ENCODE measurements at regions not wholly inside any gene's neighbourhood (a gene's known extent, or its start where the extent isn't known, plus 50 kb on each side); places are given as distances from the start of the nearest gene placed in this dataset.
"Not testable (repeated sequence)": the region's sequence is repeated elsewhere in the genome, so short reads cannot be mapped to it uniquely, and the experiment has no call there.

GRCh38 chr13:84654654-84655275 is 772.5 kb upstream of the SLITRK1 start:
- DNase-seq (ENCODE audit: low spot score): no peak

- no peak for DNase-seq (ENCODE audit: low spot score)
These were observed 771.8 kb upstream of the SLITRK1 start for GRCh38 chr13:84653915-84654534.

GRCh38 chr13:84651705-84652104 is 769.4 kb upstream of the SLITRK1 start:
- no peak for DNase-seq (ENCODE audit: low spot score)

- no peak for DNase-seq (ENCODE audit: low spot score)
These were observed 769.0 kb upstream of the SLITRK1 start for GRCh38 chr13:84651288-84651687.

- no peak for DNase-seq (ENCODE audit: low spot score)
These were observed 767.6 kb upstream of the SLITRK1 start for GRCh38 chr13:84649853-84650252.

- DNase-seq (ENCODE audit: low spot score): no peak
These were observed 765.9 kb upstream of the SLITRK1 start for GRCh38 chr13:84648069-84648640.

- no peak for DNase-seq (ENCODE audit: low spot score)
These were observed 764.7 kb upstream of the SLITRK1 start for GRCh38 chr13:84646957-84647356.

GRCh38 chr13:84645196-84646012 is 763.1 kb upstream of the SLITRK1 start:
- DNase-seq (ENCODE audit: low spot score): no peak

- DNase-seq (ENCODE audit: low spot score): no peak
These were observed 759.2 kb upstream of the SLITRK1 start for GRCh38 chr13:84641491-84641890.

GRCh38 chr13:84640691-84641090 is 758.4 kb upstream of the SLITRK1 start:
- no peak for DNase-seq (ENCODE audit: low spot score)

GRCh38 chr13:84630476-84630875 is 748.2 kb upstream of the SLITRK1 start:
- DNase-seq (ENCODE audit: low spot score): no peak

GRCh38 chr13:84616864-84617263 is 734.6 kb upstream of the SLITRK1 start:
- DNase-seq (ENCODE audit: low spot score): no peak

- DNase-seq (ENCODE audit: low spot score): no peak
These were observed 727.4 kb upstream of the SLITRK1 start for GRCh38 chr13:84609716-84610115.

GRCh38 chr13:84607261-84608013 is 725.2 kb upstream of the SLITRK1 start:
- no peak for DNase-seq (ENCODE audit: low spot score)

- no peak for DNase-seq (ENCODE audit: low spot score)
These were observed 724.3 kb upstream of the SLITRK1 start for GRCh38 chr13:84606616-84607015.

- DNase-seq (ENCODE audit: low spot score): no peak
These were observed 723.7 kb upstream of the SLITRK1 start for GRCh38 chr13:84605927-84606326.

- DNase-seq (ENCODE audit: low spot score): no peak
These were observed 709.2 kb upstream of the SLITRK1 start for GRCh38 chr13:84591444-84591843.

GRCh38 chr13:84590663-84591062 is 708.4 kb upstream of the SLITRK1 start:
- no peak for DNase-seq (ENCODE audit: low spot score)

GRCh38 chr13:84588023-84588422 is 705.7 kb upstream of the SLITRK1 start:
- DNase-seq (ENCODE audit: low spot score): no peak

GRCh38 chr13:84579901-84580300 is 697.6 kb upstream of the SLITRK1 start:
- not testable (repeated sequence) for DNase-seq (ENCODE audit: low spot score)

- DNase-seq (ENCODE audit: low spot score): no peak
These were observed 692.6 kb upstream of the SLITRK1 start for GRCh38 chr13:84574851-84575250.

GRCh38 chr13:84571264-84571663 is 689.0 kb upstream of the SLITRK1 start:
- DNase-seq (ENCODE audit: low spot score): no peak
